Transverse colon (tissue), 4 donors: ENCODE measurements at regions not wholly inside any gene's neighbourhood (a gene's known extent, or its start where the extent isn't known, plus 50 kb on each side); places are given as distances from the start of the nearest gene placed in this dataset.

ENCODE experiments used
- DNase-seq: peaks from one replicate; pipeline ENCODE4 v3.0.0-alpha.2; 2019
- H3K27ac ChIP-seq, 4 donors: fragments of 200-600 bp; sonication (generic); 2 replicates each; pipeline ENCODE4 v1.5.1; 2016 to 2018; ENCODE audit warnings: inconsistent platforms in 4 of 4
- H3K27me3 ChIP-seq: fragments of 200-600 bp; sonication (generic); 2 replicates; pipeline ENCODE4 v1.5.1; 2017; ENCODE audit warnings: inconsistent platforms
- H3K36me3 ChIP-seq, 4 donors: fragments of 200-600 bp; sonication (generic); 2 replicates each; pipeline ENCODE4 v1.5.1; 2017 to 2019; ENCODE audit warnings: inconsistent platforms in 4 of 4
- H3K4me1 ChIP-seq, 4 donors: fragments of 200-600 bp; sonication (generic); 2 replicates each; pipeline ENCODE4 v1.5.1; 2017 to 2020; ENCODE audit warnings: inconsistent platforms in 4 of 4
- H3K4me3 ChIP-seq, 4 donors: fragments of 200-600 bp; sonication (generic); 1 replicate in 1 of 4; 2 replicates in 3 of 4; pipeline versions ENCODE4 v1.5.1 to v1.6.1; 2017 to 2019; ENCODE audit warnings: inconsistent platforms in 4 of 4
- H3K9me3 ChIP-seq, 2 donors: fragments of 200-600 bp; sonication (generic); 2 replicates each; pipeline ENCODE4 v1.5.1; 2017 to 2019; ENCODE audit warnings: inconsistent platforms in 2 of 2
- CTCF ChIP-seq, 5 experiments: fragments of 200-600 bp in 3 of 5; fragments of 450-650 bp in 2 of 5; sonication (generic) in 3 of 5; IDR thresholded peaks; 1 replicate in 2 of 5; 2 replicates in 3 of 5; pipeline ENCODE4 v1.5.1; 2016 to 2017; ENCODE audit warnings: antibody characterized with exemption in 5 of 5, inconsistent platforms in 3 of 5, mild to moderate bottlenecking in 2 of 5, moderate library complexity in 1 of 5
- EP300 ChIP-seq: sonication (generic); formaldehyde crosslinking; IDR thresholded peaks from one replicate; pipeline ENCODE4 v1.6.1; 2017; ENCODE audit warnings: antibody characterized with exemption, low read depth
- POLR2A ChIP-seq: fragments of 450-650 bp; IDR thresholded peaks from one replicate; pipeline ENCODE4 v1.6.1; 2016; ENCODE audit warnings: antibody characterized with exemption, mild to moderate bottlenecking, moderate library complexity
- POLR2AphosphoS5 ChIP-seq, 3 donors: sonication (generic); formaldehyde crosslinking; IDR thresholded peaks; one replicate each; pipeline ENCODE4 v1.6.1; 2016; ENCODE audit warnings: antibody characterized with exemption in 3 of 3
- whole genome bisulfite sequencing, 2 donors: methylation state at CpG; one replicate each; pipeline ENCODE4 v1.1.5; 2018; ENCODE audit warnings: low coverage in 1 of 2; 5-methylcytosine and 5-hydroxymethylcytosine counted together
- in situ Hi-C, 4 donors: fragments of 200-750 bp; cut with MboI; loops; one replicate each; pipeline versions ENCODE4 v1.15.0 to v1.15.1; 2017; ENCODE audit warnings: low sequenced_read_pairs in 3 of 4, low pct_ligation_motif_present in 1 of 4, low pct_unique_long_range_greater_than_20kb in 1 of 4
- intact Hi-C: fragments of 100-400 bp; cut with DNase I; formaldehyde crosslinking; loops from one replicate; pipeline ENCODE4 v1.15.1; 2023; ENCODE audit warnings: low total_unique reads

DNA sequence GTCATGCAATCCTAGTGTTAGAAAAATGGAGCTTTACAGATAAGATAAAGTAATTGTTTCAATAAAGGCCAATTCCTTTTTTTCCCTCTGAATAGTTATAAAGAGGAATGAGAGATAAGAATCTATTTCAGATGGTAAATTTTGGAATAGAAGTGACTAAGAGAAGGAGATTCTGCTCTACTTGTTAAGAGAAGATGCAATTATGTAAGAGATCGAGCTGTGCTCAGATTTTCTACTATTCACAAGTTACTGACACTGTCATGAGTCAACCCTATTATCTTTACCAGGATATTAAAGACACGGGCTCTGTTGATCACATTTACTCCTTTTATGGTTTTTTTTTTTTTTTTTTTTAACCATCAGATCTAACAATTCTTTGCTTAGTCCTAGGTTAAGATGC, 511.3 kb downstream of the ARL4A start:
- Histone ChIP-seq H3K4me1 (no peaks in the 10 kb centered on the region), H3K4me3 (no peak overlapping the region), H3K36me3 (no peaks in the 10 kb centered on the region), H3K9me3 (no peaks in the 10 kb centered on the region), H3K27ac (no peak overlapping the region), H3K27me3 (no peaks in the 10 kb centered on the region)
- WGBS, 2 donors: 62 to 64% methylated on average over 2 of the region's 2 CpGs
- in situ Hi-C loops (no loop called here), intact Hi-C loops (no loop called here)
- TF ChIP-seq POLR2A (no peak), EP300 (no peak), CTCF (IDR thresholded peaks at IDR 0.05) (no peak), POLR2AphosphoS5 (IDR thresholded peaks at IDR 0.05) (no peak)
- no peak for DNase-seq

DNA sequence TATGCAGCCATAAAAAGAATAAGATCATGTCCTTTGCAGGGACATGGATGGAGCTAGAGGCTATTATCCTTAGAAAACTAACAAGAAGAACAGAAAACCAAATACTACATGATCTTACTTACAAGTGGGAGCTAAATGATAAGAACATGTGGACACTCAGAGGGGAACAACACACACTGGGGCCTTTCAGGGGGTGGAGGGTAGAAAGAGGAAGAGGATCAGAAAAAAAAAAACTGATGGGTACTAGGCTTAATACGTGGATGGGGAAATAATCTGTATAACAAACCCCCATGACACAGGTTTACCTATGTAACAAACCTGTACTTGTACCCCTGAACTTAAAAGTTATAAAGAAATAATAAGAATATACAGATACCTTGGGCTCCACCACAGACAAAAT, 514.2 kb downstream of the ARL4A start:
- intact Hi-C loops (no loop called here), in situ Hi-C loops (no loop called here)
- Histone ChIP-seq H3K9me3 (no peaks in the 10 kb centered on the region), H3K36me3 (no peaks in the 10 kb centered on the region), H3K27me3 (no peaks in the 10 kb centered on the region), H3K27ac (no peak overlapping the region), H3K4me1 (no peaks in the 10 kb centered on the region), H3K4me3 (no peak overlapping the region)
- 45 to 54% methylated on average over 1 of the region's 1 CpG for WGBS, 2 donors
- TF ChIP-seq CTCF (IDR thresholded peaks at IDR 0.05) (no peak), POLR2AphosphoS5 (IDR thresholded peaks at IDR 0.05) (no peak), POLR2A (no peak), EP300 (no peak)
- no peak for DNase-seq

- 33 to 47% methylated on average over 1 of the region's 1 CpG for WGBS, 2 donors
- Histone ChIP-seq H3K4me3 (no peak overlapping the region), H3K27me3 (no peaks in the 10 kb centered on the region), H3K36me3 (no peaks in the 10 kb centered on the region), H3K4me1 (peaks cover 0 to 5% (median 0%) of the 10 kb centered on the region in 4 donors), H3K27ac (no peak overlapping the region), H3K9me3 (no peaks in the 10 kb centered on the region)
- in situ Hi-C loops: no loop called here
- DNase-seq: no peak
- TF ChIP-seq EP300 (no peak), POLR2AphosphoS5 (IDR thresholded peaks at IDR 0.05) (no peak), CTCF (IDR thresholded peaks at IDR 0.05) (no peak), POLR2A (no peak)
- intact Hi-C loops: no loop called here
Observed at GRCh38 chr7:13217768-13218167, 530.3 kb downstream of the ARL4A start.

GRCh38 chr7:13225068-13225467, 537.6 kb downstream of the ARL4A start:
- no peaks in the 10 kb centered on the region for H3K9me3 ChIP-seq
- H3K27me3 ChIP-seq: no peaks in the 10 kb centered on the region
- no peak overlapping the region for H3K4me3 ChIP-seq
- no peak overlapping the region for H3K27ac ChIP-seq
- H3K36me3 ChIP-seq: no peaks in the 10 kb centered on the region
- WGBS, 2 donors: 80 to 84% methylated on average over 1 of the region's 1 CpG
- TF ChIP-seq POLR2AphosphoS5 (IDR thresholded peaks at IDR 0.05): no peak
- TF ChIP-seq POLR2A: no peak
- TF ChIP-seq EP300: no peak
- TF ChIP-seq CTCF (IDR thresholded peaks at IDR 0.05): no peak
- DNase-seq: no peak
- no peaks in the 10 kb centered on the region for H3K4me1 ChIP-seq
- intact Hi-C loops: no loop called here
- in situ Hi-C loops: no loop called here
